ENCODE measurements at regions not wholly inside any gene's neighbourhood (a gene's known extent, or its start where the extent isn't known, plus 50 kb on each side); places are given as distances from the start of the nearest gene placed in this dataset.

DNA sequence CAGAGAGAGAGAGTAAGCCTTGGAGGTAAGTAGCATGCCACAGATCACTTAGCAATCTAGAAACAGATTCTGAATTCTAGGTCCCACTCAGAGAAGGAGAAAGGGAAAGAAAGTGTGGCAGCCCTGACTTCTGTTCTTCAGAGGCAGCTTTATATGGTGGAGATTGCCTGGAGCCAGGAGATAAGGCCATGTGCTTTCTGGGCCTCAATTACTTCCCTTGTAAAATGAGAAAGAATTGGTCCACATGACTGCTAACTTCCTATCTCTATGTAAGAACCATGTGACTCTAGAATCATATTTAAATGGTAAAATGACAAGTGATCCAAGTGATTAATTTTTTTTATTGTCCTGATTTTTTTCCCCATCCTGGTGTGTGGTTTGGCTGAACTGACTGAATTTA, 64.1 kb downstream of the HHEX start (continued):
- TF ChIP-seq HCFC1 (IDR thresholded peaks at IDR 0.05; ENCODE audit: low read depth, low read length), result no peak
- TF ChIP-seq, protein P1, sequence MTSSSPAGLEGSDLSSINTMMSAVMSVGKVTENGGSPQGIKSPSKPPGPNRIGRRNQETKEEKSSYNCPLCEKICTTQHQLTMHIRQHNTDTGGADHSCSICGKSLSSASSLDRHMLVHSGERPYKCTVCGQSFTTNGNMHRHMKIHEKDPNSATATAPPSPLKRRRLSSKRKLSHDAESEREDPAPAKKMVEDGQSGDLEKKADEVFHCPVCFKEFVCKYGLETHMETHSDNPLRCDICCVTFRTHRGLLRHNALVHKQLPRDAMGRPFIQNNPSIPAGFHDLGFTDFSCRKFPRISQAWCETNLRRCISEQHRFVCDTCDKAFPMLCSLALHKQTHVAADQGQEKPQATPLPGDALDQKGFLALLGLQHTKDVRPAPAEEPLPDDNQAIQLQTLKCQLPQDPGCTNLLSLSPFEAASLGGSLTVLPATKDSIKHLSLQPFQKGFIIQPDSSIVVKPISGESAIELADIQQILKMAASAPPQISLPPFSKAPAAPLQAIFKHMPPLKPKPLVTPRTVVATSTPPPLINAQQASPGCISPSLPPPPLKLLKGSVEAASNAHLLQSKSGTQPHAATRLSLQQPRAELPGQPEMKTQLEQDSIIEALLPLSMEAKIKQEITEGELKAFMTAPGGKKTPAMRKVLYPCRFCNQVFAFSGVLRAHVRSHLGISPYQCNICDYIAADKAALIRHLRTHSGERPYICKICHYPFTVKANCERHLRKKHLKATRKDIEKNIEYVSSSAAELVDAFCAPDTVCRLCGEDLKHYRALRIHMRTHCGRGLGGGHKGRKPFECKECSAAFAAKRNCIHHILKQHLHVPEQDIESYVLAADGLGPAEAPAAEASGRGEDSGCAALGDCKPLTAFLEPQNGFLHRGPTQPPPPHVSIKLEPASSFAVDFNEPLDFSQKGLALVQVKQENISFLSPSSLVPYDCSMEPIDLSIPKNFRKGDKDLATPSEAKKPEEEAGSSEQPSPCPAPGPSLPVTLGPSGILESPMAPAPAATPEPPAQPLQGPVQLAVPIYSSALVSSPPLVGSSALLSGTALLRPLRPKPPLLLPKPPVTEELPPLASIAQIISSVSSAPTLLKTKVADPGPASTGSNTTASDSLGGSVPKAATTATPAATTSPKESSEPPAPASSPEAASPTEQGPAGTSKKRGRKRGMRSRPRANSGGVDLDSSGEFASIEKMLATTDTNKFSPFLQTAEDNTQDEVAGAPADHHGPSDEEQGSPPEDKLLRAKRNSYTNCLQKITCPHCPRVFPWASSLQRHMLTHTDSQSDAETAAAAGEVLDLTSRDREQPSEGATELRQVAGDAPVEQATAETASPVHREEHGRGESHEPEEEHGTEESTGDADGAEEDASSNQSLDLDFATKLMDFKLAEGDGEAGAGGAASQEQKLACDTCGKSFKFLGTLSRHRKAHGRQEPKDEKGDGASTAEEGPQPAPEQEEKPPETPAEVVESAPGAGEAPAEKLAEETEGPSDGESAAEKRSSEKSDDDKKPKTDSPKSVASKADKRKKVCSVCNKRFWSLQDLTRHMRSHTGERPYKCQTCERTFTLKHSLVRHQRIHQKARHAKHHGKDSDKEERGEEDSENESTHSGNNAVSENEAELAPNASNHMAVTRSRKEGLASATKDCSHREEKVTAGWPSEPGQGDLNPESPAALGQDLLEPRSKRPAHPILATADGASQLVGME (CRISPR knock-in tag; IDR thresholded peaks at IDR 0.05), result no peak
- no peak for TF ChIP-seq NELFE (IDR thresholded peaks at IDR 0.05; ENCODE audit: insufficient read depth, insufficient read length)
- TF ChIP-seq ZNF696 (CRISPR knock-in tag; conservative IDR thresholded peaks at IDR 0.05), result no peak
- TF ChIP-seq CEBPG (CRISPR knock-in tag; IDR thresholded peaks at IDR 0.05), result no peak
- TF ChIP-seq CEBPG (tag; conservative IDR thresholded peaks at IDR 0.05 in 1 of 2, IDR thresholded peaks at IDR 0.05 in 1 of 2), result no peak
- TF ChIP-seq ZNF174 (CRISPR knock-in tag; IDR thresholded peaks at IDR 0.05), result no peak
- TF ChIP-seq ELF2 (CRISPR knock-in tag; IDR thresholded peaks at IDR 0.05), result no peak
- TF ChIP-seq BCOR (IDR thresholded peaks at IDR 0.05), result no peak
- no peak for TF ChIP-seq HMGN3 (IDR thresholded peaks at IDR 0.05; ENCODE audit: borderline replicate concordance, extremely low read depth, insufficient read length, low read depth, low read length)
- no peak for TF ChIP-seq EHMT2 (IDR thresholded peaks at IDR 0.05)
- no peak for TF ChIP-seq ZNF143 (CRISPR knock-in tag; IDR thresholded peaks at IDR 0.05)
- no peak for TF ChIP-seq CBX8 (IDR thresholded peaks at IDR 0.05; ENCODE audit: borderline replicate concordance, extremely low read depth, low read depth, low read length, poor library complexity, severe bottlenecking)
- TF ChIP-seq, protein P2, sequence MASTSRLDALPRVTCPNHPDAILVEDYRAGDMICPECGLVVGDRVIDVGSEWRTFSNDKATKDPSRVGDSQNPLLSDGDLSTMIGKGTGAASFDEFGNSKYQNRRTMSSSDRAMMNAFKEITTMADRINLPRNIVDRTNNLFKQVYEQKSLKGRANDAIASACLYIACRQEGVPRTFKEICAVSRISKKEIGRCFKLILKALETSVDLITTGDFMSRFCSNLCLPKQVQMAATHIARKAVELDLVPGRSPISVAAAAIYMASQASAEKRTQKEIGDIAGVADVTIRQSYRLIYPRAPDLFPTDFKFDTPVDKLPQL (IDR thresholded peaks at IDR 0.05; ENCODE audit: extremely low read depth, insufficient read length), result no peak
- no peak for TF ChIP-seq CREB5 (CRISPR knock-in tag; IDR thresholded peaks at IDR 0.05)
- no peak for TF ChIP-seq HDGF (IDR thresholded peaks at IDR 0.05)
- TF ChIP-seq ZNF124 (CRISPR knock-in tag; IDR thresholded peaks at IDR 0.05), result no peak
- TF ChIP-seq, protein P3, sequence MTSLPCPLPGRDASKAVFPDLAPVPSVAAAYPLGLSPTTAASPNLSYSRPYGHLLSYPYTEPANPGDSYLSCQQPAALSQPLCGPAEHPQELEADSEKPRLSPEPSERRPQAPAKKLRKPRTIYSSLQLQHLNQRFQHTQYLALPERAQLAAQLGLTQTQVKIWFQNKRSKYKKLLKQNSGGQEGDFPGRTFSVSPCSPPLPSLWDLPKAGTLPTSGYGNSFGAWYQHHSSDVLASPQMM (CRISPR knock-in tag; IDR thresholded peaks at IDR 0.05), result no peak
- TF ChIP-seq TBL1XR1 (IDR thresholded peaks at IDR 0.05; ENCODE audit: low read length in 2 of 2), result no peak
- TF ChIP-seq SMAD2 (IDR thresholded peaks at IDR 0.05; ENCODE audit: low read depth, low read length), result no peak
- no peak for TF ChIP-seq TGIF2 (CRISPR knock-in tag; IDR thresholded peaks at IDR 0.05)
- no peak for TF ChIP-seq OTX1 (CRISPR knock-in tag; IDR thresholded peaks at IDR 0.05)

All from K562 (cell line).